Gastroesophageal sphincter (tissue), 3 donors: ENCODE measurements at regions not wholly inside any gene's neighbourhood (a gene's known extent, or its start where the extent isn't known, plus 50 kb on each side); places are given as distances from the start of the nearest gene placed in this dataset.

Experiments
- EP300 ChIP-seq: sonication (generic); formaldehyde crosslinking; IDR thresholded peaks from one replicate; pipeline ENCODE4 v1.6.1; 2017; ENCODE audit warnings: antibody characterized with exemption, mild to moderate bottlenecking
- POLR2AphosphoS5 ChIP-seq: sonication (generic); formaldehyde crosslinking; IDR thresholded peaks from one replicate; pipeline ENCODE4 v1.6.1; 2017; ENCODE audit warnings: antibody characterized with exemption
- TF ChIP-seq, protein P1 (sequence below), 4 experiments: fragments of 200-600 bp in 2 of 4; fragments of 450-650 bp in 2 of 4; sonication (generic) in 1 of 4; IDR thresholded peaks; one replicate each; pipeline ENCODE4 v1.5.1; 2017 to 2019; ENCODE audit warnings: antibody characterized with exemption in 4 of 4, mild to moderate bottlenecking in 2 of 4, moderate library complexity in 2 of 4

DNA sequence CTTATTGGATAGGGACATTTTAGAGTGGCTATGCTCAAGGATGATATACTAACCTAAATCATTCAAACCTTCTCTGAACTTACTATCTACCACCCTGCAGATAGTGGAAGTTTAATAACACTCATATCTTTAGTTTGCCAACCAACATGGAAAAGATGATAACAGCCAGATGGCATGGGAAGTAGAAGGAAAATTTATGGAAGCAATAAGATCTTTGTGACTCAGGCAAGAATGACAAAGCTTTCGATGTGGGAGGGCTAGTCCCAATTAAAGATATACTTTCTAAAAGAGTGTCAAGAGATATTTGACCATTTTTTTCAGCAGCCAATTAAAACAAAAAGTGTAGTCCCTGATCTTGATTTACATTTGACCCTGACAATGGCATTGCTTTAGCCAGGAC, 631.7 kb downstream of the RPS29 start:
- TF ChIP-seq POLR2AphosphoS5 (no peak), EP300 (no peak)
- TF ChIP-seq, protein P1, sequence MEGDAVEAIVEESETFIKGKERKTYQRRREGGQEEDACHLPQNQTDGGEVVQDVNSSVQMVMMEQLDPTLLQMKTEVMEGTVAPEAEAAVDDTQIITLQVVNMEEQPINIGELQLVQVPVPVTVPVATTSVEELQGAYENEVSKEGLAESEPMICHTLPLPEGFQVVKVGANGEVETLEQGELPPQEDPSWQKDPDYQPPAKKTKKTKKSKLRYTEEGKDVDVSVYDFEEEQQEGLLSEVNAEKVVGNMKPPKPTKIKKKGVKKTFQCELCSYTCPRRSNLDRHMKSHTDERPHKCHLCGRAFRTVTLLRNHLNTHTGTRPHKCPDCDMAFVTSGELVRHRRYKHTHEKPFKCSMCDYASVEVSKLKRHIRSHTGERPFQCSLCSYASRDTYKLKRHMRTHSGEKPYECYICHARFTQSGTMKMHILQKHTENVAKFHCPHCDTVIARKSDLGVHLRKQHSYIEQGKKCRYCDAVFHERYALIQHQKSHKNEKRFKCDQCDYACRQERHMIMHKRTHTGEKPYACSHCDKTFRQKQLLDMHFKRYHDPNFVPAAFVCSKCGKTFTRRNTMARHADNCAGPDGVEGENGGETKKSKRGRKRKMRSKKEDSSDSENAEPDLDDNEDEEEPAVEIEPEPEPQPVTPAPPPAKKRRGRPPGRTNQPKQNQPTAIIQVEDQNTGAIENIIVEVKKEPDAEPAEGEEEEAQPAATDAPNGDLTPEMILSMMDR (IDR thresholded peaks at IDR 0.05): no peak
